Adrenal gland (tissue), 5 donors: ENCODE measurements at regions not wholly inside any gene's neighbourhood (a gene's known extent, or its start where the extent isn't known, plus 50 kb on each side); places are given as distances from the start of the nearest gene placed in this dataset.

Experiments used
- POLR2A ChIP-seq, 2 donors: fragments of 450-650 bp; IDR thresholded peaks; one replicate each; pipeline ENCODE4 v1.6.1; 2017; ENCODE audit warnings: antibody characterized with exemption in 2 of 2, mild to moderate bottlenecking in 2 of 2, moderate library complexity in 1 of 2
- TF ChIP-seq, protein P1 (sequence below), 6 experiments: fragments of 450-650 bp in 4 of 6; fragments of 200-600 bp in 2 of 6; sonication (generic) in 1 of 6; IDR thresholded peaks; 1 replicate in 5 of 6; 2 replicates in 1 of 6; pipeline versions ENCODE4 v1.5.1 to v1.8.0; 2016 to 2021; ENCODE audit warnings: antibody characterized with exemption in 6 of 6, mild to moderate bottlenecking in 2 of 6, moderate library complexity in 1 of 6
- donor health status: DM: no; HTN: no; CAD: no.

DNA sequence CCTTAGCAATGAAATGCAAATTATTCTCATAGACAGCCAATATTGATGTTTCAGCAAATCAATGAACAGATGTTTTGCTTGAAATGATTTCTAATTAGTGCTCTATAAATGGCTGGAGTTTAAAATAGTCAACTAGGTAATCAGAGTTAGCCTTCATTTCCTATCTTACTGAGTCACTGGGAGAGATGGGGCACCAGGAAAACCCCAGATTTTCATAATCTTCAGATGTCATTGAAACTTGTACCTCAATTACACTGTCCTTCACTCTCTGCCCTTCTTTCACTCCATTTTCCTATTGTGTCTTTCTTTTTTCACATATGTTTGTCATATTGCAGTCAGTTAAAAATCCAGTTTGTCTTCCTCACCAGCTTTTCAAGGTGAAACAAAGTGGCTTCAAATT is 92.7 kb downstream of the C12orf75 start:
- TF ChIP-seq, protein P1, sequence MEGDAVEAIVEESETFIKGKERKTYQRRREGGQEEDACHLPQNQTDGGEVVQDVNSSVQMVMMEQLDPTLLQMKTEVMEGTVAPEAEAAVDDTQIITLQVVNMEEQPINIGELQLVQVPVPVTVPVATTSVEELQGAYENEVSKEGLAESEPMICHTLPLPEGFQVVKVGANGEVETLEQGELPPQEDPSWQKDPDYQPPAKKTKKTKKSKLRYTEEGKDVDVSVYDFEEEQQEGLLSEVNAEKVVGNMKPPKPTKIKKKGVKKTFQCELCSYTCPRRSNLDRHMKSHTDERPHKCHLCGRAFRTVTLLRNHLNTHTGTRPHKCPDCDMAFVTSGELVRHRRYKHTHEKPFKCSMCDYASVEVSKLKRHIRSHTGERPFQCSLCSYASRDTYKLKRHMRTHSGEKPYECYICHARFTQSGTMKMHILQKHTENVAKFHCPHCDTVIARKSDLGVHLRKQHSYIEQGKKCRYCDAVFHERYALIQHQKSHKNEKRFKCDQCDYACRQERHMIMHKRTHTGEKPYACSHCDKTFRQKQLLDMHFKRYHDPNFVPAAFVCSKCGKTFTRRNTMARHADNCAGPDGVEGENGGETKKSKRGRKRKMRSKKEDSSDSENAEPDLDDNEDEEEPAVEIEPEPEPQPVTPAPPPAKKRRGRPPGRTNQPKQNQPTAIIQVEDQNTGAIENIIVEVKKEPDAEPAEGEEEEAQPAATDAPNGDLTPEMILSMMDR (IDR thresholded peaks at IDR 0.05) = no peak
- TF ChIP-seq POLR2A (IDR thresholded peaks at IDR 0.05) = no peak
